IMR-90 (cell line): ENCODE measurements at regions not wholly inside any gene's neighbourhood (a gene's known extent, or its start where the extent isn't known, plus 50 kb on each side); places are given as distances from the start of the nearest gene placed in this dataset.

Source experiments
- BHLHE40 ChIP-seq: fragments of 150-350 bp; IDR thresholded peaks from 2 replicates; pipeline ENCODE4 v1.6.1; 2016; ENCODE audit warnings: mild to moderate bottlenecking, low read depth, low read length
- CEBPB ChIP-seq: IDR thresholded peaks from 2 replicates; pipeline ENCODE4 v1.6.1; 2012; ENCODE audit warnings: low read depth, low read length, improper control_type of control experiment
- CTCF ChIP-seq: conservative IDR thresholded peaks from 2 replicates; pipeline ENCODE4 v1.5.1; 2012; ENCODE audit warnings: mild to moderate bottlenecking, low read depth, low read length, improper control_type of control experiment
- FOS ChIP-seq: fragments of 150-350 bp; IDR thresholded peaks from 2 replicates; pipeline ENCODE4 v1.6.1; 2016; ENCODE audit warnings: low read depth, low read length
- MAFK ChIP-seq: IDR thresholded peaks from 2 replicates; pipeline ENCODE4 v1.6.1; 2012; ENCODE audit warnings: low read depth, low read length, improper control_type of control experiment
- POLR2A ChIP-seq: IDR thresholded peaks from 2 replicates; pipeline ENCODE4 v1.6.1; 2012; ENCODE audit warnings: mild to moderate bottlenecking, low read depth, low read length
- RAD21 ChIP-seq: IDR thresholded peaks from 2 replicates; pipeline ENCODE4 v1.6.1; 2012; ENCODE audit warnings: low read length, improper control_type of control experiment
- RFX5 ChIP-seq: IDR thresholded peaks from 2 replicates; pipeline ENCODE4 v1.8.0; 2012; ENCODE audit warnings: low read depth, mild to moderate bottlenecking, low read length, moderate library complexity
- SMC3 ChIP-seq: fragments of 150-350 bp; IDR thresholded peaks from 2 replicates; pipeline ENCODE4 v1.6.1; 2016; ENCODE audit warnings: low read depth, mild to moderate bottlenecking, antibody characterized with exemption, low read length, moderate library complexity

DNA sequence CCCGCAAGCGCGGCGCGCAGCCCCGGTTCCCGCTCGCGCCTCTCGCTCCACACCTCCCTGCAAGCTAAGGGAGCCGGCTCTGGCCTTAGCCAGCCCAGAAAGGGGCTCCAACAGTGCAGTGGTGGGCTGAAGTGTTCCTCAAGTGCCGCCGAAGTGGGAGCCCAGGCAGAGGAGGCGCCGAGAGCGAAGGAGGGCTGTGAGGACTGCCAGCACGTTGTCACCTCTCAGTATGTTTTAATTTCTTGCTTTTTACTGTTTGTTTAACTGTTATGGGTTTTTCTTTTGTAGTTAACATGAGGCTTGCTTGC, 1525.7 kb downstream of the SI start:
- TF ChIP-seq CTCF (no peak), POLR2A (no peak), RFX5 (no peak), SMC3 (no peak), RAD21 (no peak), CEBPB (no peak), BHLHE40 (no peak), FOS (no peak), MAFK (no peak)
